Astrocyte (in vitro differentiated cells and primary cell): ENCODE measurements at regions not wholly inside any gene's neighbourhood (a gene's known extent, or its start where the extent isn't known, plus 50 kb on each side); places are given as distances from the start of the nearest gene placed in this dataset.

Experiments used
- EZH2 ChIP-seq: IDR thresholded peaks from 2 replicates; pipeline ENCODE4 v1.6.1; 2012; ENCODE audit warnings: mild to moderate bottlenecking, low read length, inconsistent platforms; ENCODE audit not compliant: insufficient read depth
- TF ChIP-seq, protein P1 (sequence below): IDR thresholded peaks from 2 replicates; pipeline ENCODE4 v1.5.1; 2011; ENCODE audit warnings: low read depth, mild to moderate bottlenecking, inconsistent platforms, low read length, moderate library complexity; ENCODE audit not compliant: insufficient read depth

DNA sequence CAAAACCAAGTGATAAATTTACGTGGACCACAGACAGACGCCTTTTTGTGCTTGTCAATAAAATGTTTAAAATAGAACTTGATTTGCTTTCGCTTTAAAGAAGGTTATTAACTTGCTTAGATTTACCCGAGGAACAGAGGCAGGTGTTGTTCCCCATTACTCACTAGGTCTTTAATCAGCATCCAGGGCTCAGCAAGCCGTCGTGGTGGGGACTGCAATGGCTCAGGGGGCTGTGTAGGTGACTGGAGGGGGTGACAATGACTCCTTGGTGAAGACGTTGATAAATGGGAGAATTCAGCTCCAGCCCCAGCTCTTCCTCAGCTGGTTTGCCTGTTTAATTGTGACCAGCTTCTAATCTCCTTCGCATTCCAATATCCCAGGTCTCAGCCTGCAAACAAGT lies 231.4 kb downstream of the TMEM114 start:
- TF ChIP-seq, protein P1, sequence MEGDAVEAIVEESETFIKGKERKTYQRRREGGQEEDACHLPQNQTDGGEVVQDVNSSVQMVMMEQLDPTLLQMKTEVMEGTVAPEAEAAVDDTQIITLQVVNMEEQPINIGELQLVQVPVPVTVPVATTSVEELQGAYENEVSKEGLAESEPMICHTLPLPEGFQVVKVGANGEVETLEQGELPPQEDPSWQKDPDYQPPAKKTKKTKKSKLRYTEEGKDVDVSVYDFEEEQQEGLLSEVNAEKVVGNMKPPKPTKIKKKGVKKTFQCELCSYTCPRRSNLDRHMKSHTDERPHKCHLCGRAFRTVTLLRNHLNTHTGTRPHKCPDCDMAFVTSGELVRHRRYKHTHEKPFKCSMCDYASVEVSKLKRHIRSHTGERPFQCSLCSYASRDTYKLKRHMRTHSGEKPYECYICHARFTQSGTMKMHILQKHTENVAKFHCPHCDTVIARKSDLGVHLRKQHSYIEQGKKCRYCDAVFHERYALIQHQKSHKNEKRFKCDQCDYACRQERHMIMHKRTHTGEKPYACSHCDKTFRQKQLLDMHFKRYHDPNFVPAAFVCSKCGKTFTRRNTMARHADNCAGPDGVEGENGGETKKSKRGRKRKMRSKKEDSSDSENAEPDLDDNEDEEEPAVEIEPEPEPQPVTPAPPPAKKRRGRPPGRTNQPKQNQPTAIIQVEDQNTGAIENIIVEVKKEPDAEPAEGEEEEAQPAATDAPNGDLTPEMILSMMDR = no peak
- TF ChIP-seq EZH2 = no peak
